SKM-1 (cell line): ENCODE measurements at regions not wholly inside any gene's neighbourhood (a gene's known extent, or its start where the extent isn't known, plus 50 kb on each side); places are given as distances from the start of the nearest gene placed in this dataset.
"Not testable (repeated sequence)": the region's sequence is repeated elsewhere in the genome, so short reads cannot be mapped to it uniquely, and the experiment has no call there.

Experiments
- DNase-seq: peaks from one replicate; lab custom pipeline; 2025; ENCODE audit not compliant: unreplicated experiment; lab: John Stamatoyannopoulos, UW

- DNase-seq, result no peak
These were observed 255.7 kb upstream of the MKLN1 start for GRCh38 chr7:131071786-131072504.

GRCh38 chr7:131072505-131073091 lies 255.1 kb upstream of the MKLN1 start:
- DNase-seq, result no peak

GRCh38 chr7:131074043-131074442 lies 253.6 kb upstream of the MKLN1 start:
- no peak for DNase-seq

GRCh38 chr7:131074585-131074984 lies 253.1 kb upstream of the MKLN1 start:
- no peak for DNase-seq

- DNase-seq, result no peak
These were observed 252.3 kb upstream of the MKLN1 start for GRCh38 chr7:131075406-131075805.

- DNase-seq, result no peak
These were observed 251.6 kb upstream of the MKLN1 start for GRCh38 chr7:131076032-131076431.

GRCh38 chr7:131076711-131077181 lies 250.9 kb upstream of the MKLN1 start:
- no peak for DNase-seq

- no peak for DNase-seq
These were observed 249.9 kb upstream of the MKLN1 start for GRCh38 chr7:131077735-131078134.

- DNase-seq, result no peak
These were observed 246.9 kb upstream of the MKLN1 start for GRCh38 chr7:131080754-131081153.

GRCh38 chr7:131081308-131081707 lies 246.4 kb upstream of the MKLN1 start:
- no peak for DNase-seq

GRCh38 chr7:131083781-131084180 lies 243.9 kb upstream of the MKLN1 start:
- DNase-seq, result no peak

GRCh38 chr7:131084336-131084735 lies 243.3 kb upstream of the MKLN1 start:
- not testable (repeated sequence) for DNase-seq

- no peak for DNase-seq
These were observed 239.7 kb upstream of the MKLN1 start for GRCh38 chr7:131087756-131088658.

GRCh38 chr7:131090188-131090587 lies 237.5 kb upstream of the MKLN1 start:
- DNase-seq, result no peak

GRCh38 chr7:131090886-131091692 lies 236.6 kb upstream of the MKLN1 start:
- no peak for DNase-seq

- no peak for DNase-seq
These were observed 233.0 kb upstream of the MKLN1 start for GRCh38 chr7:131094685-131095084.

- no peak for DNase-seq
These were observed 232.3 kb upstream of the MKLN1 start for GRCh38 chr7:131095346-131095745.

- no peak for DNase-seq
These were observed 231.3 kb upstream of the MKLN1 start for GRCh38 chr7:131096267-131096927.

GRCh38 chr7:131097662-131098376 lies 229.9 kb upstream of the MKLN1 start:
- no peak for DNase-seq

GRCh38 chr7:131098527-131098926 lies 229.1 kb upstream of the MKLN1 start:
- no peak for DNase-seq
